ENCODE measurements at regions not wholly inside any gene's neighbourhood (a gene's known extent, or its start where the extent isn't known, plus 50 kb on each side); places are given as distances from the start of the nearest gene placed in this dataset.

- Mint-ChIP-seq H3K9me3 (peaks cover 3% of the 10 kb centered on the region), H3K36me3 (ENCODE audit: low read depth) (no peaks in the 10 kb centered on the region), H3K4me3 (no peak overlapping the region), H3K27me3 (no peaks in the 10 kb centered on the region), H3K4me1 (ENCODE audit: low read depth) (no peaks in the 10 kb centered on the region), H3K27ac (no peak overlapping the region)
- DNase-seq (no peak), ATAC-seq (ENCODE audit: poor library complexity) (no peak)
- ChIA-PET CTCF (no interaction called here), POLR2A (no interaction called here)
- H3K27me3 ChIP-seq (ENCODE audit: control insufficient read depth in 1 of 2, insufficient read depth in 2 of 2, low read length in 2 of 2): no peaks in the 10 kb centered on the region
- H3K4me1 ChIP-seq (ENCODE audit: insufficient read depth, low read length): no peaks in the 10 kb centered on the region
- no peaks in the 10 kb centered on the region for H3K36me3 ChIP-seq (ENCODE audit: insufficient read depth, low read length)
- H3K4me3 ChIP-seq (ENCODE audit: low read length): no peak overlapping the region
- intact Hi-C loops (cut with DNase I, micrococcal nuclease): no loop called here
- no peak overlapping the region for H3K27ac ChIP-seq (ENCODE audit: low read depth in 1 of 2, low read length in 2 of 2)
- TF ChIP-seq, protein P1, sequence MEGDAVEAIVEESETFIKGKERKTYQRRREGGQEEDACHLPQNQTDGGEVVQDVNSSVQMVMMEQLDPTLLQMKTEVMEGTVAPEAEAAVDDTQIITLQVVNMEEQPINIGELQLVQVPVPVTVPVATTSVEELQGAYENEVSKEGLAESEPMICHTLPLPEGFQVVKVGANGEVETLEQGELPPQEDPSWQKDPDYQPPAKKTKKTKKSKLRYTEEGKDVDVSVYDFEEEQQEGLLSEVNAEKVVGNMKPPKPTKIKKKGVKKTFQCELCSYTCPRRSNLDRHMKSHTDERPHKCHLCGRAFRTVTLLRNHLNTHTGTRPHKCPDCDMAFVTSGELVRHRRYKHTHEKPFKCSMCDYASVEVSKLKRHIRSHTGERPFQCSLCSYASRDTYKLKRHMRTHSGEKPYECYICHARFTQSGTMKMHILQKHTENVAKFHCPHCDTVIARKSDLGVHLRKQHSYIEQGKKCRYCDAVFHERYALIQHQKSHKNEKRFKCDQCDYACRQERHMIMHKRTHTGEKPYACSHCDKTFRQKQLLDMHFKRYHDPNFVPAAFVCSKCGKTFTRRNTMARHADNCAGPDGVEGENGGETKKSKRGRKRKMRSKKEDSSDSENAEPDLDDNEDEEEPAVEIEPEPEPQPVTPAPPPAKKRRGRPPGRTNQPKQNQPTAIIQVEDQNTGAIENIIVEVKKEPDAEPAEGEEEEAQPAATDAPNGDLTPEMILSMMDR (IDR thresholded peaks at IDR 0.05): no peak
- H3K9me3 ChIP-seq (ENCODE audit: control insufficient read depth in 1 of 2, insufficient read depth in 1 of 2, low read length in 2 of 2): peaks cover 3% of the 10 kb centered on the region in 2 experiments
Observed at GRCh38 chr4:28350485-28350884, 1489.8 kb downstream of the STIM2 start.

DNA sequence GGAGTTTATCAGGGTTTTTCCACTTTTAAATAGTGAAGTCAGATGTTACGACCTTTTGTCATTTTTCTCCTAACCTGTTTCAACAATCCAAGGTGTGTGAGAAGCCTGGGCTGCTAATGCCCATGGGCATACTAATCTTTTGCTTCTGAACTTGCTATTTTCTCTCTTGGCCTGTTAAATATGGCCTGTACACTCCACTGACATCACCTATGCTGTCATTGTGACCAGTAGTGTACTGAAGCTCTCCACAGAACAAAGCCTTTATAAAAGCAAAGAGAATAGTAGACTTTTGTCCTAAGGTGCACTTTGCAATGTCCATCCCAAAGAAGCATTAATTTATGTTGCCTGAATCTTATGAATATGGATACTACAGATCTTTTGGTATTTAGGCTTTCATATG, 1490.5 kb downstream of the STIM2 start:
- H3K4me3 Mint-ChIP-seq: no peak overlapping the region
- H3K27ac Mint-ChIP-seq: no peak overlapping the region
- no peaks in the 10 kb centered on the region for H3K27me3 Mint-ChIP-seq
- Histone ChIP-seq H3K27me3 (ENCODE audit: control insufficient read depth in 1 of 2, insufficient read depth in 2 of 2, low read length in 2 of 2) (no peaks in the 10 kb centered on the region), H3K36me3 (ENCODE audit: insufficient read depth, low read length) (no peaks in the 10 kb centered on the region), H3K9me3 (ENCODE audit: control insufficient read depth in 1 of 2, insufficient read depth in 1 of 2, low read length in 2 of 2) (peaks cover 3% of the 10 kb centered on the region in 2 experiments), H3K4me3 (ENCODE audit: low read length) (no peak overlapping the region), H3K4me1 (ENCODE audit: insufficient read depth, low read length) (no peaks in the 10 kb centered on the region), H3K27ac (ENCODE audit: low read depth in 1 of 2, low read length in 2 of 2) (no peak overlapping the region)
- H3K9me3 Mint-ChIP-seq: peaks cover 5% of the 10 kb centered on the region
- CTCF ChIA-PET: no interaction called here
- TF ChIP-seq, protein P1 (IDR thresholded peaks at IDR 0.05): no peak
- DNase-seq (no peak), ATAC-seq (ENCODE audit: poor library complexity) (no peak)
- POLR2A ChIA-PET: no interaction called here
- H3K4me1 Mint-ChIP-seq (ENCODE audit: low read depth): no peaks in the 10 kb centered on the region
- no peaks in the 10 kb centered on the region for H3K36me3 Mint-ChIP-seq (ENCODE audit: low read depth)
- intact Hi-C loops (cut with DNase I, micrococcal nuclease): no loop called here

DNA sequence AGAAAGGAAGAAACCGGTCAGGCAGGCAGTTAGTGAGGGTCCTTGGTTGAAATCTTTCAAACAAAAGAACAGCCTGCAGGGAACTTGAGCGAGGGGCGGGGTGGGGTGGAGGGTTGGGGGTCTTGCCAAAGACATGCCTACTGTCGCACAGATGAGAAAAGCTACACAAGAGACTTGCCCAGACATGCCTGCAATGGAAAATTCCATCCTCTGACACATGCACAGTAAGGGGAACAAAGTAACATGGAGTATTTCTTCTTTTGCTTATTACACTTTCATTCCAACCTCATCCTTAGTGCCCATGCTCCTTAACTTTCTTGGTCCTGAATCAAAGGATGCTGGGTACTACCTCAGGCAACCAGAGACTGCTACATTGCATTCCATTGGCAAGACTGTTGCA, 1491.2 kb downstream of the STIM2 start:
- Mint-ChIP-seq H3K27me3 (no peaks in the 10 kb centered on the region), H3K9me3 (peaks cover 5% of the 10 kb centered on the region), H3K36me3 (ENCODE audit: low read depth) (no peaks in the 10 kb centered on the region), H3K4me3 (no peak overlapping the region), H3K27ac (no peak overlapping the region), H3K4me1 (ENCODE audit: low read depth) (no peaks in the 10 kb centered on the region)
- Histone ChIP-seq H3K27me3 (ENCODE audit: control insufficient read depth in 1 of 2, insufficient read depth in 2 of 2, low read length in 2 of 2) (no peaks in the 10 kb centered on the region), H3K9me3 (ENCODE audit: control insufficient read depth in 1 of 2, insufficient read depth in 1 of 2, low read length in 2 of 2) (peaks cover 3 to 6% of the 10 kb centered on the region in 2 experiments), H3K4me1 (ENCODE audit: insufficient read depth, low read length) (no peaks in the 10 kb centered on the region), H3K36me3 (ENCODE audit: insufficient read depth, low read length) (no peaks in the 10 kb centered on the region), H3K4me3 (ENCODE audit: low read length) (no peak overlapping the region), H3K27ac (ENCODE audit: low read depth in 1 of 2, low read length in 2 of 2) (no peak overlapping the region)
- intact Hi-C loops (cut with DNase I, micrococcal nuclease): no loop called here
- ChIA-PET CTCF (no interaction called here), POLR2A (no interaction called here)
- no peak for DNase-seq
- TF ChIP-seq, protein P1 (IDR thresholded peaks at IDR 0.05): no peak
- ATAC-seq (ENCODE audit: poor library complexity): no peak

Measured in CD4-positive, alpha-beta T cell (primary cell).